ENCODE measurements at regions not wholly inside any gene's neighbourhood (a gene's known extent, or its start where the extent isn't known, plus 50 kb on each side); places are given as distances from the start of the nearest gene placed in this dataset.

GRCh38 chr13:74511523-74511922 is 377.3 kb upstream of the KLF12 start:
- no peak for TF ChIP-seq CTCF (IDR thresholded peaks at IDR 0.05)
- no peak for TF ChIP-seq EP300 (IDR thresholded peaks at IDR 0.05)

Data from gastroesophageal sphincter (tissue), 3 donors.